GM06990 (cell line): ENCODE measurements at regions not wholly inside any gene's neighbourhood (a gene's known extent, or its start where the extent isn't known, plus 50 kb on each side); places are given as distances from the start of the nearest gene placed in this dataset.

Experiments used
- DNase-seq: peaks from one replicate; pipeline ENCODE4 v3.0.0-alpha.2; 2011; ENCODE audit not compliant: insufficient read length; ENCODE audit errors: extremely low read depth
- H3K27me3 ChIP-seq: replicated peaks from 2 replicates; pipeline ENCODE4 v1.6.0; 2011; ENCODE audit warnings: low read length; ENCODE audit not compliant: control insufficient read depth, insufficient read depth
- H3K36me3 ChIP-seq: 2 replicates; pipeline ENCODE4 v1.5.1; 2011; ENCODE audit warnings: low read length; ENCODE audit not compliant: control insufficient read depth, insufficient read depth
- H3K4me3 ChIP-seq: replicated peaks from 2 replicates; pipeline ENCODE4 v1.5.1; 2011; ENCODE audit warnings: low read depth, mild to moderate bottlenecking, control low read depth, low read length
- TF ChIP-seq, protein P1 (sequence below): IDR thresholded peaks from 2 replicates; pipeline ENCODE4 v1.5.1; 2011; ENCODE audit warnings: low read length, control low read depth, mild to moderate bottlenecking, inconsistent platforms; ENCODE audit not compliant: insufficient read depth, poor library complexity, severe bottlenecking

DNA sequence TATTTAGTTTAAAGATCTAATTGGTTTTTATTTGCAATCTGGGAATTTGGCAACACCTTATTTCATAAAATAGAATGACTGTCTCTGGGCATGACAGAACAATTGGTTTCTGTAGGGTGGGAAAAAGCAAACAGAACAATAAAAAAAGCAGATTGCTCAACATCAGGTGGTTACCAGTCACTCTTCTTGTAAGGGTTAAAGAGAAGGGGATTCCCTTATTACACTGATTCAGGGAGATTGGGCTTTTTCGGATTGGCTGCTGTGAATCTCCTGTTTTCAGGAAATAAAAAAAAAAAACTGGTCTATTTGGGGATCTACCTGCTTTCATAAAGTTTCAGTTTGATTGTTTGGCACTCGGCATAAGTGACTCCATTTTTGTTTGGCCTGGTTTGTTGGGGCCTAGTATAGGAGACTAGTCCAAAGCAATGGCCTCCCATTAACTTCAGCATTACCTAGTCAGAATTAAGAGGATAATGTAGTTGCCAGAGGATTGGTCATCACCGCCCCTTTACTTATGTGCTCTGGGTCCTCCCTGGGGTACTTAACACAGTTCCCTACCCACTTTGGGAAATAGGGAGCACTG lies 380.5 kb downstream of the IDS start:
- Histone ChIP-seq H3K27me3 (no peaks in the 10 kb centered on the region), H3K36me3 (no peaks in the 10 kb centered on the region), H3K4me3 (no peak overlapping the region)
- TF ChIP-seq, protein P1, sequence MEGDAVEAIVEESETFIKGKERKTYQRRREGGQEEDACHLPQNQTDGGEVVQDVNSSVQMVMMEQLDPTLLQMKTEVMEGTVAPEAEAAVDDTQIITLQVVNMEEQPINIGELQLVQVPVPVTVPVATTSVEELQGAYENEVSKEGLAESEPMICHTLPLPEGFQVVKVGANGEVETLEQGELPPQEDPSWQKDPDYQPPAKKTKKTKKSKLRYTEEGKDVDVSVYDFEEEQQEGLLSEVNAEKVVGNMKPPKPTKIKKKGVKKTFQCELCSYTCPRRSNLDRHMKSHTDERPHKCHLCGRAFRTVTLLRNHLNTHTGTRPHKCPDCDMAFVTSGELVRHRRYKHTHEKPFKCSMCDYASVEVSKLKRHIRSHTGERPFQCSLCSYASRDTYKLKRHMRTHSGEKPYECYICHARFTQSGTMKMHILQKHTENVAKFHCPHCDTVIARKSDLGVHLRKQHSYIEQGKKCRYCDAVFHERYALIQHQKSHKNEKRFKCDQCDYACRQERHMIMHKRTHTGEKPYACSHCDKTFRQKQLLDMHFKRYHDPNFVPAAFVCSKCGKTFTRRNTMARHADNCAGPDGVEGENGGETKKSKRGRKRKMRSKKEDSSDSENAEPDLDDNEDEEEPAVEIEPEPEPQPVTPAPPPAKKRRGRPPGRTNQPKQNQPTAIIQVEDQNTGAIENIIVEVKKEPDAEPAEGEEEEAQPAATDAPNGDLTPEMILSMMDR: no peak
- no peak for DNase-seq

DNA sequence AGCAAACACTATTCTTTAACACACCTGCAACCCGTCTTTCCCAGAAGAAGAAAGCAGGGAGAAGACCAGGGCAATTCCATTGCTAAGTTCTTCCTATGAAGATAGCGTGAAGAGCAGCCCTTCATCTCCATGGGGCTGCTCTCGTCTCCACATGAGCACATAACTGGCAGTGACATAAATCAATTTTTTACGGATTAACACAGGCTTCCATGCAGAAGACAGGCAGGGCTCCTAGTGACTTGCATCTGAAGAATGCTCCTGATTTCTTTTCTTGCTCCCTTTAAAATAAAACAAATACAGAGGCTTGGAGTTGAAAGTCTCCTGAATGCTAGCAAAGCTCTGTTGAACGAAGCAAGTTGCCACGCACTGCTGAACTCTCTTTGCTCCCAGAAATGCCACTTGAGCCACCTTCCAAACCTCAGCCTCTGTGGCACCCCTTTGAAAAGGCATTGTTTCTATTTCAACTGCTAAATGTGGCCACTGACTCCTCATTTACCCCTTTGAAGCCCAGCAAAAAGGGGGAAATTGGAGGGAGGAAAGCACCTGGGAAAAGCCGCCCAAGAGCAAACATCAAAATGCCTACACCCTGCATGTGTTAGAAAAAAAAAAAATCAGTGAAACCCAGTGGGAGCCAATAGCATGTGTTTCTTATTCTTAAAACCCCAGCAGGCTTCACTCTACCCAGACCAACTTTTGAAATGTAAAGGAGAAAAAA lies 383.7 kb downstream of the IDS start:
- Histone ChIP-seq H3K36me3 (no peaks in the 10 kb centered on the region), H3K4me3 (no peak overlapping the region), H3K27me3 (no peaks in the 10 kb centered on the region)
- DNase-seq: no peak
- TF ChIP-seq, protein P1: no peak

DNA sequence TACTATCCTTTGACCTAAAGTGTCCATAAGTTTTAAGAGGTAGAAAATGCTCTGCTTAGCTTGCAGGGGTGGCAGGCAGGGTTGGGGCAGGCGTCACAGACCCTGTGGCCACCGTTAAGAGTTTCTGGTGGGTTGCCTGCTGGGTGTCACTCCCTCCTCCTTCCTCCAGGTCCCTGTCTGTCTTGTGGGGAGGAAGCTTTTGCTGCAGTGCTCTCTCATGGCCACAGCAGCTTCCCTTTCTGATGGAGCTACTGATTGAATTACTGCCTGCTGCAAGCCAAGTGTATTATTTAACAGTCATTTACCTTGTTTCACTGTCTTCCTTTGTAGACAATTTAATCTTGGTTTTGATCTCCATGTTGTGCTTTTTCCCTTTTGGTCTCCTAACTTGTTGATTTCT lies 384.6 kb downstream of the IDS start:
- Histone ChIP-seq H3K27me3 (no peaks in the 10 kb centered on the region), H3K36me3 (no peaks in the 10 kb centered on the region), H3K4me3 (no peak overlapping the region)
- DNase-seq: no peak
- TF ChIP-seq, protein P1: no peak

DNA sequence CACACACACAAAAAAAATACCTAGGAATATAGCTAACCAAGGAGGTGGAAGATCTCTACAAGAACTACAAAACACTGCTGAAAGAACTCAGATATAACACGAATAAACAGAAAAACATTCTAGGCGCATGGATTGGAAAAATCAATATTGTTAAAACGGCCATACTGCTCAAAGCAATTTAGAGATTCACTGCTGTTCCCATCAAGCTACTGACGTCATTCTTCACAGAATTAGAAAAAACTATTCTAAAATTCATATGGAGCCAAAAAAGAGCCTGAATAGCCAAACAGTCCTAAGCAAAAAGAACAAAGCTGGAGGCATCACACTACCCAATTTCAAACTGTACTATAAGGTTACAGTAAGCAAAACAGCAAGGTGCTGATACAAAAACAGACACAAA lies 390.2 kb downstream of the IDS start:
- H3K36me3 ChIP-seq: no peaks in the 10 kb centered on the region
- no peaks in the 10 kb centered on the region for H3K27me3 ChIP-seq
- TF ChIP-seq, protein P1: no peak
- no peak overlapping the region for H3K4me3 ChIP-seq
- no peak for DNase-seq

DNA sequence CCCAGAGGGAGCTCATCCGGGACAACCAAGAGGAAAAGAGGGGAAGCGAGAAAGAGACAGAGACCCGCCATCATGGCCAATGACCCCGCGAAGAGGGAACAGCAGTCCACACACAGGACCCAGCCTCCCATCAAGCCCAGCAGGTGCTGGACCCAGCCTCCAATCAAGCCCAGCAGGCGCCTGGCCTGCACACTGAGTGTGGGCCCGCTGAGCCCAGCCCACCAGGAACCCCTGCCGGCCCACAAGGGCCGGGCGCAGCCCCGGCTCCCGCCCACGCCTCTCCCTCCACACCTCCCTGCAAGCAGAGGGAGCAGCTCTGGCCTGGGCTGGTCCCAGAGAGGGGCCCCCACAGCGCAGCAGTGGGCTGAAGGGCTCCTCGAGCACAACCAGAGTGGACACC lies 391.1 kb downstream of the IDS start:
- Histone ChIP-seq H3K27me3 (no peaks in the 10 kb centered on the region), H3K36me3 (no peaks in the 10 kb centered on the region), H3K4me3 (no peak overlapping the region)
- no peak for DNase-seq
- TF ChIP-seq, protein P1: no peak
